HG02870 (cell line): ENCODE measurements at regions not wholly inside any gene's neighbourhood (a gene's known extent, or its start where the extent isn't known, plus 50 kb on each side); places are given as distances from the start of the nearest gene placed in this dataset.
"Not testable (repeated sequence)": the region's sequence is repeated elsewhere in the genome, so short reads cannot be mapped to it uniquely, and the experiment has no call there.

Experiments
- ATAC-seq: cut with Tn5 transposase; IDR thresholded peaks from one replicate; pipeline ENCODE4 v1.9.1; 2021; ENCODE audit warnings: mild to moderate bottlenecking, moderate library complexity; ENCODE audit not compliant: unreplicated experiment

- no peak for ATAC-seq
Observed at GRCh38 chr21:41612674-41613532, 104.9 kb upstream of the TMPRSS2 start.

DNA sequence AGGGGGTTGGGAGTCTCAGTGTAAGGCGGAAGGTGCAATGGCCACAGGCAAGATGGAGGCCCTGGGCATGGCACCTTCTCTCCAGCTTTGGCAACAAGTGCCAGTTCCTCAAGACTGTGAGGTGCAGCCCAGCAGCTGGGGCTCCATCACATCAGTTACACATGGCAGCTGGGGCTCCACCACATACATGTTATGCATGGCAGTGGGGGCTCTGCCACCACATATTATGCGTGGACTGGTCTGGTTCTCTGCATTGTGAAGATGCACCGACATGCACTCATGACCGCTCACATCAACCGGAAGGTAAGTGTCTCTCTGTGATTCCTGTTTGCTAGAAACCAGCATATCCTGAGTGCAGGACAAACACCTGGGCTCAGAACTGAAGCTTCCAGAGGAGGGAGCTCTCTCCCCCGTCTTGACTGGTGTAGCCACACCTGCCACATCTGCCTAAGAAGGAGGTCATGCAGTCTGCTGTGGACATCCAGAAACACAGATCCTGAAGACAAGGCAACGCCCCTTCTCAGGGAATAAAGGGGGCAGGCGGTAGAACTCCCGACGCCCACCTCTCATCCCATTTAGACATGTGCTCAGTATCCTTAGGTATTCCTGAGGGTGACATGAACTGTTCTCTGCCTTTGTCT lies 104.1 kb upstream of the TMPRSS2 start:
- ATAC-seq: no peak

DNA sequence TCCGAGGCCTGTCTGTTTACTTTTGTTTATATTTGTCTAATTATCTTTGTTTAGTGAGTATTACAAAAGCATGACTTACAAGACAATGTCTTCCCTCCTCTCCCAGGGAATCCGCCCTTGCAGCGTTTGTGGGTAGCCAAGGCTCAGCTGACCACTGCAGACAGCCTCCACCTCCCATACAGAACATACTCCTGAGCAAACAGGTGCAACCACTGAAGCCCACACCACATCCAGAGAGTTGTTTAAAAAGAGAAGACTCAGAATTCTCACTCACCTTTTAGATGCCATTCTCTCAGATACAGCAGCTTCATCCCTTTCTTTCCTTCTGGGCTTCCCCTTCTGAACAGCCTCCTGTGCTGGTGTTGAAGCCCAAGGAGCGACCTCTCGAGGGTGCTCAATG lies 103.5 kb upstream of the TMPRSS2 start:
- ATAC-seq: no peak

GRCh38 chr21:41610840-41611115 lies 102.8 kb upstream of the TMPRSS2 start:
- not testable (repeated sequence) for ATAC-seq

GRCh38 chr21:41610042-41610839 lies 102.3 kb upstream of the TMPRSS2 start:
- no peak for ATAC-seq

- ATAC-seq: no peak
Observed at GRCh38 chr21:41606706-41607105, 98.7 kb upstream of the TMPRSS2 start.

GRCh38 chr21:41605934-41606285 lies 98.0 kb upstream of the TMPRSS2 start:
- ATAC-seq: no peak

- ATAC-seq: no peak
Observed at GRCh38 chr21:41605178-41605933, 97.4 kb upstream of the TMPRSS2 start.

DNA sequence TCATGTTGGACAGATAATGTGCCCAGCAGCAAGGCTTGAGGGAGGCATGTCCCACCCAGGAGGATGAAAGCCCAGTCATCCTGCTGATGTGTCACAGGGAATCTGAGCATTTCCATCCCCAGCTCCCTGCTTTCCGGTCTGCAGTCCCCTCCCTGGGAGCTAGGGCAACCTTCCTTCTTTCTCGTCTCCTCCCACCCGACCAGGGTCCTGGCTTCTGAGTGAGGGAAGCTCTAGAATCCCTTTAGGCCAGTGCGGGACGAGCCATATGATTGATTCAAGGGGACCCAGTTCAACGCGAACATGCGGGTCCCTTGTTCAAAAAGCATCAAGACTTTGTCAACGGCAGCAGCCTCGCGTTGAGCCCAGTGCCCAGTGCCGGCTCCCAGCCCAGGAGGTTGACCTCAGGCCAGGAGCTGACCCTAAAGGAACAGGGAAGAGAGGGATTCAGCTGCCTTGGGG lies 96.7 kb upstream of the TMPRSS2 start:
- ATAC-seq: no peak

GRCh38 chr21:41603476-41603875 lies 95.5 kb upstream of the TMPRSS2 start:
- no peak for ATAC-seq

DNA sequence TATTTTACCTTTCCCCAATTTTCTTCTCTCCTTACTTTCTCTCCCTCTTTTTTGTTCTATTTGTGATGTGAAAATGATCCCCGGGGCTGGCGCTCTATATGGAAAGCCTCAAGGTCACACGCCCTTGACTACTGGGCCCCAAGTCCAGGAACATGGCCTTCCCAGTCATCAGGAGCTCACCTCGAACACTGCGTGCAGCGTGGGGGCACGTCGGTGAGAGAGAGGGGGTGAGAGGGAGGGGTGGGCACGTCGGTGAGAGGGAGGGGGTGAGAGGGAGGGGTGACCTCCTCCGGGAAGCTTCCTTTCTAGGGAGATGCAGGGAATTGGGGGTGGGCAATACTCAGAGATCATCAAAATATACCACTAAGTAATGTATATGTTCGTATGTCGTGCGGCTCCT lies 94.6 kb upstream of the TMPRSS2 start:
- no peak for ATAC-seq

DNA sequence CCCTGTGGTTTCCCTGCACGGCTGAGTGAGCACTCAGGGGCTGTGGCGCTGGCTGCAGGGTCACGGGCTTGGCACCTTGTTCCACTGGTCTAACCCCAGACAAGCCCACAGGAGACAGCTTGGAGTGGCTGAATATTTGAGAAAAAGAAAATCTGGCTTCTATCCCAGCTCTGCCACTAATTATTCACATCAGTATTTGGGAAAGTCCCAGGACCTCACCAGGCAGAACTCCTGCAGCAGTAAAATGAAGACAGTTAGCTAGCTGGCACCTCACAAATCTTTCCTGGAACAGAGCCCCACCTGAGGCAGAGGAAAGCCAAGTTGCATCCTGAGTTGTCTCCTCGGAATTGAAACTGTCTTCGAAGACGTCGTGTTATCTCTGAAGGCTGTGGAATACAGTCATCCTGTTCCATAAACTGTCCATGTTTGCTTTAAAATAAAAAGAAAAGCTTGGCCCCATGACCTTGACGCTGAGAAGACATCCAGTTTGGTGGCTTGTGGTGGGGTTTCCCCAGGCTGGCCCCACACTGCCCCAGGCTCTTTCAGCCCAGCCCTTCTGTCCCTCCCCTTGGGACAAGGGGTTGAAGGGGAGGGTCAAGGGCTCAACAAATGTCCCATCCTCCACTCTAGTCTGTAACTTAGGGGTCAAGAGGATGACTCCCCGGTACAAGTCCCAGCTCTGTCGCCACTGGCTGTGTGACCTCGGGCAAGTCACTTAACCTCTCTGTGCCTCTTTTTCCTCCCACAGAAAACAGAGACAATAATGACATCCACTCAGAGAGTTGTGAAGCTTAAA lies 93.8 kb upstream of the TMPRSS2 start:
- no peak for ATAC-seq

- ATAC-seq: no peak
Observed at GRCh38 chr21:41600961-41601572, 93.1 kb upstream of the TMPRSS2 start.

- ATAC-seq: no peak
Observed at GRCh38 chr21:41600556-41600955, 92.6 kb upstream of the TMPRSS2 start.

- ATAC-seq: no peak
Observed at GRCh38 chr21:41600116-41600515, 92.2 kb upstream of the TMPRSS2 start.

DNA sequence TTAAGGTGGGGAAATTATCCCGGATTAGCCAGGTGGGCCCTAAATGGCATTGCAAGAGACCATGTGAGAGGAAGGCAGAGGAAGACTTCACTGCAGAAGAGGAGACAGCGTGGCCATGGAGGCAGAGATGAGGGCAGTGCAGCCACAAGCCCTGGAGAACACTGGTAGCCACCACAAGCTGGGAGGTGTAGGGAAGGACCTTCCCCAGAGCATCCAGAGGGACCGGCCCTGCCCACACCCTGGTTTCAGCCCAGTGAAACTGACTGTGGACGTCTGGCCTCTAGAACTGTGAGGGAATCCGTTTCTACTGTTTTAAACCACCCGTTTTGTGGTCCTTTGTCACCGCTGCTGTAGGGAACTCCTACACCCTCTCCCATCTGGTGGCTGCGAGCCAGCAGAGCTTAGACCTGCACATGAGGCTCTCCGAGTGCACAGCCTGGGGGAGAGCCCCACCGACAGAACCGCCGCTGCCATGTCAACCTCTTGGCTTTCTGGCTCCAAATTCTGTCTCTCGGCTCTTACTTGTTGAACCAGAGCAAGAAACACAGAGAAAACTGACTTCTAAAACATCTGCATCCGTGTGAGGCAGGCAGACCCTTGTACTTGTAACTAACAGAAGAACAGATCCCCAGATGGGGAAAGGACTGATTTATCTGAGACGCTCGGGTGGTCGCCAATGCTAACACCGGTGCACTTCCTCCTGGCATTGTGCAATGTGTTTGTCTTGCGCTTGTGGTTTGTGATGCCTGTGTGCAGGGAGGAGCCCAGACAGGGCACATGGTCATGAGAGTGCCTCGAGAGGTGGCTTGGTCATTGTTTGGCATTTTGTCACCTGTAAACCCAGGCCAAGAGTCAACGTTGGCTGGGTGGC lies 90.8 kb upstream of the TMPRSS2 start:
- no peak for ATAC-seq

DNA sequence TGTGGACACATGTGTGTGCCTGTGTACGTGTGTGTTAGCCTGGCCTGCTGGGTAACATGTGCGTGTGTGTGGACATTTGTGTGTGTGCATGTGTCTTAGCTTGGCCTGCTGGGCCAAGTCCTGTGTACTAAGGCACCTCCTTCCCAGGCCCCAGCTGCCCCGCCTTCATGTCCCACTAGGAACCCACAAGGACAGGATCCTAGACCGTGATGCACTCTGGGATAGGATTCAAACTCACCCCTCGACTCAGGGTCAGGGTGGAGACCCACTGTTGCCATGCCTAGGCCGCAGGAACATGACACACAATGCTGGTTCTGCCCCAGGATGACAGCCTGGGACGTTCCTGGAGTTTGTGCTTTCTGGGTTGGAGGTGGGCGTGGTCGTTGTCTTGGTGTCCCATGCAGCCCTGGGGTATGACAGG lies 89.9 kb upstream of the TMPRSS2 start:
- no peak for ATAC-seq

- ATAC-seq: no peak
Observed at GRCh38 chr21:41597227-41597626, 89.3 kb upstream of the TMPRSS2 start.
